HCT116 (cell line): ENCODE measurements at regions not wholly inside any gene's neighbourhood (a gene's known extent, or its start where the extent isn't known, plus 50 kb on each side); places are given as distances from the start of the nearest gene placed in this dataset.

Experiments used
- ATAC-seq: fragments of 200-7000 bp; cut with Tn5 transposase; 2 replicates; pipeline ENCODE4 v1.9.1; 2020; ENCODE audit warnings: mild to moderate bottlenecking, moderate library complexity
- BruUV-seq: library from RNA; stranded (reverse); fragments of 400-500 nt; replicated peaks from 2 replicates; lab custom pipeline; 2021; lab: Mats Ljungman, UMichigan
- CTCF ChIA-PET: fragments of 300-600 bp; sonication (Branson Sonifier 250); formaldehyde crosslinking; loops from one replicate; lab custom pipeline; 2021; ENCODE audit warnings: antibody characterized with exemption; lab: Charles Lee
- POLR2A ChIA-PET: fragments of 300-600, 350-600 bp; sonication (Branson Sonifier 250); formaldehyde crosslinking; loops from one replicate; lab custom pipeline; 2021; ENCODE audit warnings: antibody characterized with exemption; lab: Charles Lee
- RAD21 ChIA-PET, 2 experiments: fragments of 300-600 bp; sonication (Branson Sonifier 250); formaldehyde crosslinking; loops; one replicate each; lab custom pipeline; 2023; ENCODE audit warnings: low total read pairs in 2 of 2; ENCODE audit not compliant: uncharacterized antibody in 2 of 2, unreplicated experiment in 2 of 2, low non-redundant PET in 1 of 2; lab: Charles Lee
- DNase-seq: peaks from one replicate; pipeline ENCODE4 v3.0.0-alpha.2; 2010; ENCODE audit warnings: low read depth, low spot score
- H2AFZ ChIP-seq: fragments of 200-600 bp; shearing (Covaris generic), sonication (generic); 2 replicates; pipeline ENCODE4 v1.6.1; 2017; ENCODE audit warnings: low read depth, mixed run types, mixed read lengths, antibody characterized with exemption, low read length; ENCODE audit not compliant: poor library complexity, severe bottlenecking
- H3K27ac ChIP-seq: 2 replicates; pipeline ENCODE4 v1.5.1; 2012; ENCODE audit warnings: low read depth, low read length
- H3K27me3 ChIP-seq: fragments of 200-600 bp; sonication (generic); 2 replicates; pipeline ENCODE4 v1.6.1; 2016; ENCODE audit warnings: mixed run types, low read length, mixed read lengths; ENCODE audit not compliant: insufficient read depth
- H3K36me3 ChIP-seq, 2 experiments: fragments of 200-500 bp in 1 of 2; fragments of 200-600 bp in 1 of 2; sonication (Bioruptor generic) in 1 of 2; sonication (generic) in 1 of 2; 2 replicates each; pipeline versions ENCODE4 v1.5.1 to v1.6.1; 2014 to 2016; ENCODE audit warnings: low read length in 2 of 2, inconsistent platforms in 1 of 2, mixed read lengths in 1 of 2, mixed run types in 1 of 2; ENCODE audit not compliant: insufficient read depth in 2 of 2, control insufficient read depth in 1 of 2
- H3K4me1 ChIP-seq, 2 experiments: fragments of 200-600 bp in 1 of 2; sonication (generic) in 1 of 2; 2 replicates each; pipeline versions ENCODE4 v1.5.1 to v1.6.1; 2012 to 2017; ENCODE audit warnings: low read length in 2 of 2, inconsistent platforms in 1 of 2, mild to moderate bottlenecking in 1 of 2, mixed read lengths in 1 of 2, mixed run types in 1 of 2, moderate library complexity in 1 of 2; ENCODE audit not compliant: insufficient read depth in 2 of 2, control insufficient read depth in 1 of 2
- H3K4me2 ChIP-seq: fragments of 200-600 bp; sonication (generic); 2 replicates; pipeline ENCODE4 v1.6.1; 2017; ENCODE audit warnings: mixed run types, low read length, mixed read lengths
- H3K4me3 ChIP-seq, 2 experiments: fragments of 200-600 bp in 1 of 2; sonication (generic) in 1 of 2; replicated peaks in 1 of 2; 2 replicates each; pipeline ENCODE4 v1.5.1; 2011 to 2016; ENCODE audit warnings: low read length in 2 of 2, control low read depth in 1 of 2, low read depth in 1 of 2, mild to moderate bottlenecking in 1 of 2, mixed read lengths in 1 of 2, mixed run types in 1 of 2
- H3K79me2 ChIP-seq: fragments of 200-600 bp; sonication (generic); 2 replicates; pipeline ENCODE4 v1.6.1; 2017; ENCODE audit warnings: mild to moderate bottlenecking, mixed run types, low read length, moderate library complexity, mixed read lengths; ENCODE audit not compliant: insufficient read depth
- H3K9ac ChIP-seq: fragments of 200-600 bp; sonication (generic); 2 replicates; pipeline ENCODE4 v1.6.1; 2016; ENCODE audit warnings: low read length, mixed read lengths
- H3K9me2 ChIP-seq: fragments of 200-600 bp; sonication (generic), shearing (Covaris generic); 2 replicates; pipeline ENCODE4 v1.6.1; 2017; ENCODE audit warnings: mixed run types, mild to moderate bottlenecking, moderate library complexity; ENCODE audit not compliant: insufficient read depth
- H3K9me3 ChIP-seq, 2 experiments: fragments of 200-500 bp in 1 of 2; fragments of 200-600 bp in 1 of 2; sonication (Bioruptor generic) in 1 of 2; sonication (generic) in 1 of 2; 2 replicates each; pipeline ENCODE4 v1.6.1; 2014 to 2017; ENCODE audit warnings: low read length in 2 of 2, mixed read lengths in 2 of 2, inconsistent platforms in 1 of 2, low read depth in 1 of 2, mild to moderate bottlenecking in 1 of 2, mixed run types in 1 of 2, moderate library complexity in 1 of 2; ENCODE audit not compliant: control insufficient read depth in 1 of 2, insufficient read depth in 1 of 2
- H4K20me1 ChIP-seq: fragments of 200-600 bp; sonication (generic), shearing (Covaris generic); 2 replicates; pipeline ENCODE4 v1.6.1; 2017; ENCODE audit warnings: mixed run types, mild to moderate bottlenecking, moderate library complexity; ENCODE audit not compliant: insufficient read depth
- ATF3 ChIP-seq: IDR thresholded peaks from 2 replicates; pipeline ENCODE4 v1.6.1; 2012
- CBX3 ChIP-seq: IDR thresholded peaks from 2 replicates; pipeline ENCODE4 v1.6.1; 2012; ENCODE audit warnings: low read depth
- CEBPB ChIP-seq: IDR thresholded peaks from 2 replicates; pipeline ENCODE4 v1.6.1; 2012; ENCODE audit warnings: low read depth
- ELF1 ChIP-seq: IDR thresholded peaks from 2 replicates; pipeline ENCODE4 v1.6.1; 2012; ENCODE audit warnings: low read depth, borderline replicate concordance
- EZH2 ChIP-seq: fragments of 200-600 bp; sonication (generic); IDR thresholded peaks from 2 replicates; pipeline ENCODE4 v1.6.1; 2017; ENCODE audit warnings: antibody characterized with exemption, mixed run types
- EZH2phosphoT487 ChIP-seq: fragments of 200-600 bp; IDR thresholded peaks from 2 replicates; pipeline ENCODE4 v1.6.1; 2018; ENCODE audit warnings: antibody characterized with exemption, borderline replicate concordance
- FOSL1 ChIP-seq: IDR thresholded peaks from 2 replicates; pipeline ENCODE4 v1.6.1; 2012; ENCODE audit warnings: low read depth
- JUND ChIP-seq: IDR thresholded peaks from 2 replicates; pipeline ENCODE4 v1.6.1; 2012
- POLR2A ChIP-seq: IDR thresholded peaks from 2 replicates; pipeline ENCODE4 v1.7.0; 2011; ENCODE audit warnings: borderline replicate concordance; ENCODE audit not compliant: insufficient read depth, insufficient read length; ENCODE audit errors: extremely low read depth
- POLR2AphosphoS5 ChIP-seq: IDR thresholded peaks from 2 replicates; pipeline ENCODE4 v1.6.1; 2011; ENCODE audit warnings: mild to moderate bottlenecking, low read depth, low read length, moderate library complexity
- REST ChIP-seq: IDR thresholded peaks from 2 replicates; pipeline ENCODE4 v1.6.1; 2012; ENCODE audit warnings: low read depth
- SP1 ChIP-seq: IDR thresholded peaks from 2 replicates; pipeline ENCODE4 v1.6.1; 2012; ENCODE audit warnings: low read depth
- YY1 ChIP-seq: IDR thresholded peaks from 2 replicates; pipeline ENCODE4 v1.6.1; 2011; ENCODE audit warnings: low read length, low read depth, moderate library complexity, mild to moderate bottlenecking; ENCODE audit not compliant: insufficient replicate concordance; ENCODE audit errors: extremely low read depth
- ZBTB33 ChIP-seq: IDR thresholded peaks from 2 replicates; pipeline ENCODE4 v1.6.1; 2011; ENCODE audit warnings: mild to moderate bottlenecking, low read length, moderate library complexity; ENCODE audit not compliant: insufficient replicate concordance; ENCODE audit errors: extremely low read depth
- ZFX ChIP-seq: fragments of 450-650 bp; IDR thresholded peaks from 2 replicates; pipeline ENCODE4 v1.6.1; 2017
- ZNF274 ChIP-seq: fragments of 200-500 bp; sonication (Bioruptor generic); IDR thresholded peaks from 2 replicates; pipeline ENCODE4 v1.6.1; 2014; ENCODE audit warnings: mild to moderate bottlenecking, low read depth, low read length, inconsistent platforms
- intact Hi-C: fragments of 100-400 bp; cut with micrococcal nuclease; formaldehyde crosslinking; loops from 2 replicates; pipeline ENCODE4 v1.10.0; 2022
- TF ChIP-seq, protein P1 (sequence below), 3 experiments: fragments of 200-600 bp in 1 of 3; sonication (generic) in 1 of 3; IDR thresholded peaks in 2 of 3; conservative IDR thresholded peaks in 1 of 3; 2 replicates each; pipeline ENCODE4 v1.5.1; 2012 to 2017; ENCODE audit warnings: low read depth in 2 of 3, low read length in 2 of 3, antibody characterized with exemption in 1 of 3, borderline replicate concordance in 1 of 3, control low read depth in 1 of 3, mild to moderate bottlenecking in 1 of 3, mixed read lengths in 1 of 3, mixed run types in 1 of 3, moderate library complexity in 1 of 3; ENCODE audit not compliant: insufficient read depth in 1 of 3
- TF ChIP-seq, protein P2 (sequence below): IDR thresholded peaks from 2 replicates; pipeline ENCODE4 v1.6.1; 2012

DNA sequence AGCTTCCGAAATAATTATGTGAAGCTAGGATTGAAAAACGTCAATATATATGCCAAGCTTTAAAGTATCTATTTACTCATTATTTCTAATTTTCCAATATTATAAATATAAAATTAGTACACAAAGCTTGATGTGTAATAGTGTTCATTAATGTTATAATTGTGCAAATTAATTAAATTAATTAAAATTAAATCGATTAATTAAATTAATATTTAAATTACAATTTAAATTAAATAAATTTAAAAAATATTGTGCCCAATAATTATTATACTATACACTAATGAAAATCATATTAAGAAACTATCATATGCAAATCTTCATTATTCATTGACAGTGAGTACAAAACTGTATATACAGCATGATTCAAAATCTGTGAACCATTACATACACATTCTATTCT lies 409.8 kb downstream of the FAM170A start:
- BruUV-seq: no TSS peak
- Histone ChIP-seq H2AFZ (no peak overlapping the region), H3K27me3 (no peaks in the 10 kb centered on the region)
- no peak for DNase-seq
- intact Hi-C loops: no loop called here
- TF ChIP-seq FOSL1 (no peak), CEBPB (no peak), JUND (no peak), ELF1 (no peak), ZNF274 (no peak), ATF3 (no peak), ZFX (no peak), YY1 (no peak), EZH2phosphoT487 (no peak), SP1 (no peak), ZBTB33 (no peak), POLR2A (no peak), REST (no peak), EZH2 (no peak), POLR2AphosphoS5 (no peak), CBX3 (no peak)
- TF ChIP-seq, protein P1, sequence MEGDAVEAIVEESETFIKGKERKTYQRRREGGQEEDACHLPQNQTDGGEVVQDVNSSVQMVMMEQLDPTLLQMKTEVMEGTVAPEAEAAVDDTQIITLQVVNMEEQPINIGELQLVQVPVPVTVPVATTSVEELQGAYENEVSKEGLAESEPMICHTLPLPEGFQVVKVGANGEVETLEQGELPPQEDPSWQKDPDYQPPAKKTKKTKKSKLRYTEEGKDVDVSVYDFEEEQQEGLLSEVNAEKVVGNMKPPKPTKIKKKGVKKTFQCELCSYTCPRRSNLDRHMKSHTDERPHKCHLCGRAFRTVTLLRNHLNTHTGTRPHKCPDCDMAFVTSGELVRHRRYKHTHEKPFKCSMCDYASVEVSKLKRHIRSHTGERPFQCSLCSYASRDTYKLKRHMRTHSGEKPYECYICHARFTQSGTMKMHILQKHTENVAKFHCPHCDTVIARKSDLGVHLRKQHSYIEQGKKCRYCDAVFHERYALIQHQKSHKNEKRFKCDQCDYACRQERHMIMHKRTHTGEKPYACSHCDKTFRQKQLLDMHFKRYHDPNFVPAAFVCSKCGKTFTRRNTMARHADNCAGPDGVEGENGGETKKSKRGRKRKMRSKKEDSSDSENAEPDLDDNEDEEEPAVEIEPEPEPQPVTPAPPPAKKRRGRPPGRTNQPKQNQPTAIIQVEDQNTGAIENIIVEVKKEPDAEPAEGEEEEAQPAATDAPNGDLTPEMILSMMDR (IDR thresholded peaks at IDR 0.05 in 2 of 3, conservative IDR thresholded peaks at IDR 0.05 in 1 of 3; ENCODE audit: borderline replicate concordance in 1 of 3, insufficient read depth in 1 of 3, low read depth in 2 of 3, low read length in 2 of 3): no peak
- TF ChIP-seq, protein P2, sequence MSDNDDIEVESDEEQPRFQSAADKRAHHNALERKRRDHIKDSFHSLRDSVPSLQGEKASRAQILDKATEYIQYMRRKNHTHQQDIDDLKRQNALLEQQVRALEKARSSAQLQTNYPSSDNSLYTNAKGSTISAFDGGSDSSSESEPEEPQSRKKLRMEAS: no peak
- TF ChIP-seq, all 23 proteins: peak for 0
- Histone ChIP-seq H3K9me3 (no peaks in the 10 kb centered on the region), H3K36me3 (no peaks in the 10 kb centered on the region), H3K27ac (no peak overlapping the region), H3K4me2 (no peak overlapping the region), H3K9ac (no peak overlapping the region), H3K4me1 (no peaks in the 10 kb centered on the region), H4K20me1 (no peaks in the 10 kb centered on the region), H3K4me3 (no peak overlapping the region), H3K9me2 (no peaks in the 10 kb centered on the region), H3K79me2 (no peaks in the 10 kb centered on the region)
- ChIA-PET POLR2A (no interaction called here), CTCF (no interaction called here), RAD21 (no interaction called here)
- ATAC-seq: no peak
